MCF 10A (cell line): ENCODE measurements at regions not wholly inside any gene's neighbourhood (a gene's known extent, or its start where the extent isn't known, plus 50 kb on each side); places are given as distances from the start of the nearest gene placed in this dataset.

Experiments used
- BruUV-seq: library from RNA; stranded (reverse); fragments of 400-500 nt; replicated peaks from 2 replicates; lab custom pipeline; 2021; lab: Mats Ljungman, UMichigan
- CTCF ChIA-PET: fragments of 300-600 bp; sonication (Branson Sonifier 250); formaldehyde crosslinking; extraction: SDS; loops from one replicate; lab custom pipeline; 2021; ENCODE audit warnings: antibody characterized with exemption, inconsistent platforms; lab: Yijun Ruan, JAX
- POLR2A ChIA-PET: fragments of 300-600, 350-650 bp; sonication (Branson Sonifier 250); formaldehyde crosslinking; extraction: SDS; loops from one replicate; lab custom pipeline; 2020; ENCODE audit warnings: antibody characterized with exemption, inconsistent platforms; lab: Yijun Ruan, JAX
- DNase-seq: peaks from one replicate; pipeline ENCODE4 v3.0.0-alpha.2; 2018; ENCODE audit not compliant: unreplicated experiment
- H3K27ac Mint-ChIP-seq: one replicate; pipeline ENCODE4 v1.8.0; 2022; ENCODE audit warnings: mild to moderate bottlenecking, low read depth, mixed read lengths; ENCODE audit not compliant: unreplicated experiment
- H3K27me3 Mint-ChIP-seq: one replicate; pipeline ENCODE4 v1.8.0; 2022; ENCODE audit warnings: mixed read lengths; ENCODE audit not compliant: insufficient read depth, unreplicated experiment
- H3K36me3 Mint-ChIP-seq: one replicate; pipeline ENCODE4 v1.8.0; 2022; ENCODE audit warnings: mild to moderate bottlenecking, moderate library complexity, mixed read lengths; ENCODE audit not compliant: insufficient read depth, unreplicated experiment
- H3K4me1 Mint-ChIP-seq: one replicate; pipeline ENCODE4 v1.8.0; 2022; ENCODE audit warnings: mixed read lengths; ENCODE audit not compliant: insufficient read depth, unreplicated experiment
- H3K4me3 Mint-ChIP-seq: one replicate; pipeline ENCODE4 v1.8.0; 2022; ENCODE audit warnings: mild to moderate bottlenecking, moderate library complexity, mixed read lengths; ENCODE audit not compliant: unreplicated experiment
- H3K9me3 Mint-ChIP-seq: one replicate; pipeline ENCODE4 v1.8.0; 2022; ENCODE audit warnings: mixed read lengths; ENCODE audit not compliant: unreplicated experiment
- intact Hi-C: fragments of 100-400 bp; cut with micrococcal nuclease; formaldehyde crosslinking; loops from 2 replicates; pipeline ENCODE4 v1.14.1; 2022
- TF ChIP-seq, protein P1 (sequence below): fragments of 200-600 bp; IDR thresholded peaks from one replicate; pipeline ENCODE4 v1.8.0; 2022; ENCODE audit warnings: antibody characterized with exemption, mild to moderate bottlenecking; ENCODE audit not compliant: unreplicated experiment

DNA sequence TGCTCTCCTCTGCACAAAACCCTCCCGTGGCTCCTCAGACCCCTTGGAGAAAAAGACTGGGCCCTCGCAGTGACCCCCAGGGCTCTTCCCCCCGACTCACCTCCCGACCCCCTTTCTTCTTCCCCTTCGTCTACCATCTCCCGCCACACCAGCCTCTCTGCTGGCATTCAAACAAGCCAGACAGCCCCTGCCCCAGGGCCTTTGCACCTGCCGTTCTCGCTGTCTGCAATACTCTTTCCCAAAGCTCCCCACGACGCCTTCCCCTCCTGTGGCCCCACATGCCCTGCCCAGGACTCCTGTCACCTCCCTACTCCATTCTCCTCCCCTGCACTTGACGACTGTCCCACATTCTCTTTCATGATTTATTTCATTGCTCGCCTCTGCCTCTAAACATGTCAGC is 115.7 kb downstream of the PHETA1 start:
- no peak for DNase-seq
- peaks cover 55% of the 10 kb centered on the region for H3K27me3 Mint-ChIP-seq
- TF ChIP-seq, protein P1, sequence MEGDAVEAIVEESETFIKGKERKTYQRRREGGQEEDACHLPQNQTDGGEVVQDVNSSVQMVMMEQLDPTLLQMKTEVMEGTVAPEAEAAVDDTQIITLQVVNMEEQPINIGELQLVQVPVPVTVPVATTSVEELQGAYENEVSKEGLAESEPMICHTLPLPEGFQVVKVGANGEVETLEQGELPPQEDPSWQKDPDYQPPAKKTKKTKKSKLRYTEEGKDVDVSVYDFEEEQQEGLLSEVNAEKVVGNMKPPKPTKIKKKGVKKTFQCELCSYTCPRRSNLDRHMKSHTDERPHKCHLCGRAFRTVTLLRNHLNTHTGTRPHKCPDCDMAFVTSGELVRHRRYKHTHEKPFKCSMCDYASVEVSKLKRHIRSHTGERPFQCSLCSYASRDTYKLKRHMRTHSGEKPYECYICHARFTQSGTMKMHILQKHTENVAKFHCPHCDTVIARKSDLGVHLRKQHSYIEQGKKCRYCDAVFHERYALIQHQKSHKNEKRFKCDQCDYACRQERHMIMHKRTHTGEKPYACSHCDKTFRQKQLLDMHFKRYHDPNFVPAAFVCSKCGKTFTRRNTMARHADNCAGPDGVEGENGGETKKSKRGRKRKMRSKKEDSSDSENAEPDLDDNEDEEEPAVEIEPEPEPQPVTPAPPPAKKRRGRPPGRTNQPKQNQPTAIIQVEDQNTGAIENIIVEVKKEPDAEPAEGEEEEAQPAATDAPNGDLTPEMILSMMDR: no peak
- intact Hi-C loops: no loop called here
- no peaks in the 10 kb centered on the region for H3K9me3 Mint-ChIP-seq
- H3K4me3 Mint-ChIP-seq: no peak overlapping the region
- peaks cover 6% of the 10 kb centered on the region for H3K4me1 Mint-ChIP-seq
- H3K27ac Mint-ChIP-seq: no peak overlapping the region
- ChIA-PET CTCF (interaction anchor here (0.6 kb wide), 1 partner anchor 20 kb away, joined by 3 read pairs; no protein-coding TSS in a partner anchor), POLR2A (interaction anchor here (0.6 kb wide), 1 partner anchor 228 kb away, joined by 5 read pairs; no protein-coding TSS in a partner anchor)
- BruUV-seq: no TSS peak
- H3K36me3 Mint-ChIP-seq: no peaks in the 10 kb centered on the region

DNA sequence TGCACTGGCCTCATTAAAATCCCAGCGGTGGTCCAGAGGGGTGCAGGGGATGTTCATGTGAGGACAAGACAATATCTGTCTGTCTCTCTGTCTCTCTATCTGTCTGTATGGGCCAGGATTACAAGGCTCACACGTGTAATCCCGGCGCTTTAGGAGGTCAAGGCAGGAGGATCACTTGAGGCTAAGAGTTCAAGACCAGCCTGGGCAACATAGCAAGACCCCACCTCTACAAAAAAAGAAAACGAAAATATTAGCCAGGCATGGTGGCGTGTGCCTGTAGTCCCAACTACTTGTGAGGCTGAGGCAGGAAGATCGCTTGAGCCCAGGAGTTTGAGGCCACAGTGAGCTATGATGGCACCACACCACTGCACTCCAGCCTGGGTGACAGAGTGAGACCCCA is 117.1 kb downstream of the PHETA1 start:
- POLR2A ChIA-PET: no interaction called here
- peaks cover 45% of the 10 kb centered on the region for H3K27me3 Mint-ChIP-seq
- no TSS peak for BruUV-seq
- no peak for DNase-seq
- H3K4me3 Mint-ChIP-seq: no peak overlapping the region
- no peaks in the 10 kb centered on the region for H3K9me3 Mint-ChIP-seq
- TF ChIP-seq, protein P1: no peak
- no peak overlapping the region for H3K27ac Mint-ChIP-seq
- CTCF ChIA-PET: interaction anchor here (0.7 kb wide), 1 partner anchor 150 kb away, joined by 3 read pairs; no protein-coding TSS in a partner anchor
- intact Hi-C loops: no loop called here
- no peaks in the 10 kb centered on the region for H3K36me3 Mint-ChIP-seq
- peaks cover 6% of the 10 kb centered on the region for H3K4me1 Mint-ChIP-seq

DNA sequence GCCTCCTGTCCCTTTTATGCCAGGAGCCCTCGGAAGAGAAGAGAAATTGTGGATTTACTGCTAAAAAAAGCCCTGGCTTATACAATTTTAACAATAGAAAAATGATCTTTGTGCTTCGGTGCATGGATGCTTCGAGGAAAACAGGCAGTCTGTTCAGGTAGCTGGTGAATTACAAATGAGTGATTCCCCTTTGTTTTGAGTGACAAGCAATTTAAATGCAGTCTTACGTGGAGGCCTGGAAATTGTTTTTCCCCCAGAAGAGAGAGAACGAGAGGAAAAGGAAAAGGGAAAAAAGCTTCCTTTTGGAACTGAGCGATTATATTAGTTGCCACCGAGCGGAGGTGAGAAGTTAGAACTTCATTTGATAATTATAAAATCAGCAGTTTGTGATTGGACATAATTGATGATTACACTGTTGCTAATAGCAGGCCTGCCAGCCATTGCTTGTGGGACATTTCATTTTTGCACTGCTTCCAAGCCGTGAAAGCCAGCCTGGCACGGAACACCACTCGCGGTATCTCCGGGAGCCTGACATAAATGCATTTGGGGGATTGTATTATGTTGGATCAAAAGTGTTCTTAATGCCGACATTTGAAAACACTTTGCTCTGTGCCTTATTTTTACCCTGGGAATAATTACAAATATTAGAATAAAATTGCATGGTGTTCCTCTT is 117.7 kb downstream of the PHETA1 start:
- ChIA-PET POLR2A (no interaction called here), CTCF (interaction anchor here (0.7 kb wide), 1 partner anchor 150 kb away, joined by 3 read pairs; no protein-coding TSS in a partner anchor)
- Mint-ChIP-seq H3K36me3 (no peaks in the 10 kb centered on the region), H3K27ac (no peak overlapping the region), H3K4me1 (peaks cover 6% of the 10 kb centered on the region), H3K27me3 (peaks cover 45% of the 10 kb centered on the region), H3K9me3 (no peaks in the 10 kb centered on the region), H3K4me3 (no peak overlapping the region)
- TF ChIP-seq, protein P1: no peak
- no peak for DNase-seq
- intact Hi-C loops: no loop called here
- no TSS peak for BruUV-seq

DNA sequence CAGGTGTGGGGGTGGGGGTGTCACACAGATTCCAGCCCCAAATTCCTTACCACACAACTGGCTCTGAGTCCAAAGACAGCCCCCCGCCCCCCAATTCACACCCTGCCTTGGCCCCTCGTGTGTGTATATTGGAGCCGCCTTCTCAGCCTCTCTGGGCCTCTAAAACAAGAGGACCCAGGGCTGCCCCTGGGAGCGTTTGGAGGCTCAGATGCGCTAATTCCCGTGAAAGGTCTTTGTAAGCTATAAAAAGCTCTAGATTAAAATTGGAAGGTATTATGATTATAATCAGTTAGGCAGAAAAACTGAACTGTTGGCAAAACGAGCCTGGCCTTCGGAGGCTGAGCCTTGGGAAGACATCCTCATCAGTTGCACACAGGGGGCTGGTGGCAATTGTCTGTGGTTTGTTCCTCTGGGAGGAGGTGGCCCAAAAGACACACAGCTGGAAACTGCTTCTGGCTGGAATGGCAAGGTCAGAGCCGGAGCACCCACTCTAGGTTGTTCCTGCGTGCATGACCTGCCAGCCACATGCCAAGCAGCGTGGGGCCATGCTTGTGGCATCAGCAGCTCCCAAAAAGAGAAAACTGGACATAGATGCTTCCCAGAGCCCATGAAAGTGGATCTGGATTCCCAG is 118.5 kb downstream of the PHETA1 start:
- CTCF ChIA-PET: interaction anchor here (0.6 kb wide), 1 partner anchor 223 kb away, joined by 3 read pairs; no protein-coding TSS in a partner anchor
- TF ChIP-seq, protein P1: no peak
- POLR2A ChIA-PET: no interaction called here
- Mint-ChIP-seq H3K4me3 (no peak overlapping the region), H3K4me1 (peaks cover 6% of the 10 kb centered on the region), H3K27me3 (peaks cover 39% of the 10 kb centered on the region), H3K27ac (no peak overlapping the region), H3K9me3 (no peaks in the 10 kb centered on the region), H3K36me3 (no peaks in the 10 kb centered on the region)
- no TSS peak for BruUV-seq
- intact Hi-C loops: no loop called here
- DNase-seq: no peak
